HepG2 (cell line): ENCODE measurements at regions not wholly inside any gene's neighbourhood (a gene's known extent, or its start where the extent isn't known, plus 50 kb on each side); places are given as distances from the start of the nearest gene placed in this dataset.

Experiments used
- ATAC-seq: fragments of 200-7000 bp; cut with Tn5 transposase; 3 replicates; pipeline ENCODE4 v1.9.1; 2020; ENCODE audit warnings: mild to moderate bottlenecking, moderate library complexity
- BruUV-seq: library from RNA; stranded (reverse); fragments of 400-500 nt; replicated peaks from 2 replicates; lab custom pipeline; 2021; lab: Mats Ljungman, UMichigan
- CTCF ChIA-PET: fragments of 300-600 bp; formaldehyde crosslinking; extraction: SDS; loops from one replicate; lab custom pipeline; 2021; ENCODE audit warnings: low total read pairs, inconsistent platforms, low intra/inter-chr PET ratio; lab: Yijun Ruan, JAX
- POLR2A ChIA-PET: fragments of 350-600 bp; sonication (Branson Sonifier 250); formaldehyde crosslinking; loops from one replicate; lab custom pipeline; 2020; ENCODE audit warnings: antibody characterized with exemption, inconsistent platforms; lab: Yijun Ruan, JAX
- DNase-seq: peaks from one replicate; pipeline ENCODE4 v3.0.0-alpha.2; 2015; ENCODE audit warnings: low spot score
- FAIRE-seq: peaks from 3 replicates; lab custom pipeline; 2011; peaks lifted over from hg19 to GRCh38; lab: Jason Lieb, UNC
- H2AFZ ChIP-seq: one replicate; pipeline ENCODE4 v1.6.1; 2011; ENCODE audit warnings: low read length, inconsistent platforms
- H3K27ac ChIP-seq: fragments of 300-600 bp; 3 replicates; pipeline ENCODE4 v1.8.0; 2011; ENCODE audit warnings: mixed run types, mild to moderate bottlenecking, mixed read lengths, low read length, inconsistent platforms; ENCODE audit not compliant: insufficient read depth; ENCODE audit errors: extremely low read length
- H3K27me3 ChIP-seq, 2 experiments: fragments of 200-600 bp in 1 of 2; 2 replicates in 1 of 2; 3 replicates in 1 of 2; pipeline versions ENCODE4 v1.6.0 to v1.8.0; 2011; ENCODE audit warnings: low read length in 2 of 2, mild to moderate bottlenecking in 2 of 2, moderate library complexity in 2 of 2, inconsistent platforms in 1 of 2; ENCODE audit not compliant: insufficient read depth in 2 of 2, control insufficient read depth in 1 of 2
- H3K36me3 ChIP-seq, 2 experiments: fragments of 200-600 bp in 1 of 2; replicated peaks in 1 of 2; 2 replicates in 1 of 2; 3 replicates in 1 of 2; pipeline versions ENCODE4 v1.5.1 to v1.8.0; 2011; ENCODE audit warnings: low read length in 2 of 2, inconsistent platforms in 1 of 2; ENCODE audit not compliant: insufficient read depth in 2 of 2, control insufficient read depth in 1 of 2
- H3K4me1 ChIP-seq: 2 replicates; pipeline ENCODE4 v1.5.1; 2012; ENCODE audit warnings: low read length, inconsistent platforms; ENCODE audit not compliant: insufficient read depth
- H3K4me2 ChIP-seq: 2 replicates; pipeline ENCODE4 v1.6.0; 2011; ENCODE audit warnings: low read depth, low read length, inconsistent platforms
- H3K4me3 ChIP-seq, 3 experiments: fragments of 200-600 bp in 1 of 3; sonication (generic), shearing (Covaris generic) in 1 of 3; replicated peaks in 1 of 3; 2 replicates each; pipeline ENCODE4 v1.5.1; 2011 to 2016; ENCODE audit warnings: low read length in 3 of 3, inconsistent platforms in 2 of 3, low read depth in 2 of 3, mild to moderate bottlenecking in 2 of 3, control low read depth in 1 of 3, mixed read lengths in 1 of 3; ENCODE audit not compliant: insufficient read depth in 1 of 3
- H3K79me2 ChIP-seq: one replicate; pipeline ENCODE4 v1.6.1; 2011; ENCODE audit warnings: low read length, inconsistent platforms; ENCODE audit not compliant: insufficient read depth
- H3K9ac ChIP-seq: 2 replicates; pipeline ENCODE4 v1.6.0; 2011; ENCODE audit warnings: mild to moderate bottlenecking, low read depth, low read length, inconsistent platforms; ENCODE audit not compliant: insufficient read depth
- H3K9me3 ChIP-seq: 2 replicates; pipeline ENCODE4 v1.5.1; 2012; ENCODE audit warnings: mild to moderate bottlenecking, low read length
- H4K20me1 ChIP-seq: 2 replicates; pipeline ENCODE4 v1.6.0; 2011; ENCODE audit warnings: inconsistent platforms, mild to moderate bottlenecking, low read length, moderate library complexity; ENCODE audit not compliant: insufficient read depth
- AGO2 ChIP-seq: fragments of 200-400 bp; formaldehyde crosslinking; optimal IDR thresholded peaks from 2 replicates; pipeline ENCODE3; 2017; ENCODE audit warnings: mild to moderate bottlenecking, low read depth, low read length, moderate library complexity
- CEBPG ChIP-seq: IDR thresholded peaks from 2 replicates; pipeline ENCODE4 v1.6.1; 2016
- FOXO1 ChIP-seq: sonication (generic); formaldehyde crosslinking; IDR thresholded peaks from 2 replicates; pipeline ENCODE4 v1.4.0; 2020; ENCODE audit warnings: missing genetic modification reagents
- HOXA7 ChIP-seq: sonication (generic); formaldehyde crosslinking; IDR thresholded peaks from 2 replicates; pipeline ENCODE4 v1.8.1; 2022; ENCODE audit warnings: mild to moderate bottlenecking, missing genetic modification reagents, moderate library complexity
- MTA1 ChIP-seq: sonication (generic); formaldehyde crosslinking; IDR thresholded peaks from 2 replicates; pipeline ENCODE4 v1.4.0; 2020; ENCODE audit warnings: missing genetic modification reagents, mild to moderate bottlenecking, borderline replicate concordance
- NFE2L2 ChIP-seq: fragments of 150-350 bp; IDR thresholded peaks from 2 replicates; pipeline ENCODE4 v1.6.1; 2014; ENCODE audit warnings: low read length
- NKX3-1 ChIP-seq: sonication (generic); formaldehyde crosslinking; IDR thresholded peaks from 2 replicates; pipeline ENCODE4 v1.5.0; 2020; ENCODE audit warnings: missing genetic modification reagents
- SP2 ChIP-seq: sonication (generic); formaldehyde crosslinking; IDR thresholded peaks from 2 replicates; pipeline ENCODE4 v1.5.1; 2020; ENCODE audit warnings: mild to moderate bottlenecking, missing genetic modification reagents
- ZNF20 ChIP-seq: sonication (generic); formaldehyde crosslinking; IDR thresholded peaks from 2 replicates; pipeline ENCODE4 v1.4.0; 2020; ENCODE audit warnings: mild to moderate bottlenecking, moderate library complexity, missing genetic modification reagents
- ZNF3 ChIP-seq: IDR thresholded peaks from 2 replicates; pipeline ENCODE4 v1.7.0; 2017; ENCODE audit warnings: inconsistent platforms
- ZNF546 ChIP-seq: sonication (generic); formaldehyde crosslinking; conservative IDR thresholded peaks from 2 replicates; pipeline ENCODE4 v1.8.1; 2023; ENCODE audit warnings: mild to moderate bottlenecking, missing genetic modification reagents
- ZNF564 ChIP-seq: sonication (generic); formaldehyde crosslinking; IDR thresholded peaks from 2 replicates; pipeline ENCODE4 v1.8.1; 2023; ENCODE audit warnings: mild to moderate bottlenecking, missing genetic modification reagents
- ZNF576 ChIP-seq: sonication (generic); formaldehyde crosslinking; IDR thresholded peaks from 2 replicates; pipeline ENCODE4 v1.4.0; 2020; ENCODE audit warnings: mild to moderate bottlenecking, missing genetic modification reagents
- ZNF841 ChIP-seq: sonication (generic); formaldehyde crosslinking; IDR thresholded peaks from 2 replicates; pipeline ENCODE4 v1.8.1; 2023; ENCODE audit warnings: missing genetic modification reagents, borderline replicate concordance
- WGBS: methylation state at CpG from one replicate; pipeline ENCODE4 v1.1.6; 2017; ENCODE audit warnings: low lambda C conversion rate; 5-methylcytosine and 5-hydroxymethylcytosine counted together
- in situ Hi-C: cut with HindIII; loops from 2 replicates; pipeline ENCODE4 v1.10.0; 2017; ENCODE audit warnings: low pct_unique_long_range_greater_than_20kb; ENCODE audit not compliant: extremely low pct_ligation_motif_present
- intact Hi-C: fragments of 100-400 bp; cut with micrococcal nuclease; formaldehyde crosslinking; loops from one replicate; pipeline ENCODE4 v1.10.0; 2022; ENCODE audit not compliant: unreplicated experiment
- TF ChIP-seq, protein P1 (sequence below): sonication (generic); formaldehyde crosslinking; conservative IDR thresholded peaks from 2 replicates; pipeline ENCODE4 v1.8.0; 2022; ENCODE audit warnings: missing genetic modification reagents
- TF ChIP-seq, protein P2 (sequence below): sonication (generic); formaldehyde crosslinking; IDR thresholded peaks from 2 replicates; pipeline ENCODE4 v1.5.0; 2020; ENCODE audit warnings: missing genetic modification reagents

DNA sequence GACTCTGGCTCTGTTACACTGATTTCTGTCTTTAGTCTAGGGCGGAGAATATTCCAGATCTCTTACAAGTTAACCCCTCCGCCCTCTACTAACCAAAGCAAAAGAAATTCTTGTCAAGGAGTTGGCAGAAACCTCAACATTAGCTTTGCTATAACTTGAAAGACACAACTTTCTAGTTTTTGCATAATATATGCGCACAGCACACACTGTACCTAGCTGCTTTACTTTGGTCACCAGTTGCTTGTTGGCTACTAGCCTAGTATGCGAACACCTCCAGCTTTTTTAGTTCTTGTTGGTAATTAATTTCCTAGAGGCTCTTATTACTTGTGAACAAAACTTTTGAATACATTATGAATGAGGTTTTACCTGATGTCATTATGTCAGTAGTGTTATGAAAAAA is 348.8 kb upstream of the C2CD4B start:
- no peaks in the 10 kb centered on the region for H3K27me3 ChIP-seq
- FAIRE-seq, result no peak
- in situ Hi-C loops (no loop called here), intact Hi-C loops (no loop called here)
- no peaks in the 10 kb centered on the region for H3K36me3 ChIP-seq
- no peak overlapping the region for H3K27ac ChIP-seq
- no peak for TF ChIP-seq MTA1 (CRISPR knock-in tag)
- no peak for TF ChIP-seq ZNF546 (CRISPR knock-in tag)
- no peak for TF ChIP-seq AGO2
- H3K4me3 ChIP-seq, result no peak overlapping the region
- ATAC-seq, result no peak
- no TSS peak for BruUV-seq
- peaks cover 28% of the 10 kb centered on the region for H3K4me1 ChIP-seq
- no peaks in the 10 kb centered on the region for H4K20me1 ChIP-seq
- no peaks in the 10 kb centered on the region for H3K79me2 ChIP-seq
- H3K9me3 ChIP-seq, result no peaks in the 10 kb centered on the region
- H2AFZ ChIP-seq, result no peak overlapping the region
- WGBS, result 94% methylated on average over 4 of the region's 4 CpGs
- POLR2A ChIA-PET, result no interaction called here
- no peak overlapping the region for H3K9ac ChIP-seq
- H3K4me2 ChIP-seq, result no peak overlapping the region
- CTCF ChIA-PET, result no interaction called here
- DNase-seq, result no peak

DNA sequence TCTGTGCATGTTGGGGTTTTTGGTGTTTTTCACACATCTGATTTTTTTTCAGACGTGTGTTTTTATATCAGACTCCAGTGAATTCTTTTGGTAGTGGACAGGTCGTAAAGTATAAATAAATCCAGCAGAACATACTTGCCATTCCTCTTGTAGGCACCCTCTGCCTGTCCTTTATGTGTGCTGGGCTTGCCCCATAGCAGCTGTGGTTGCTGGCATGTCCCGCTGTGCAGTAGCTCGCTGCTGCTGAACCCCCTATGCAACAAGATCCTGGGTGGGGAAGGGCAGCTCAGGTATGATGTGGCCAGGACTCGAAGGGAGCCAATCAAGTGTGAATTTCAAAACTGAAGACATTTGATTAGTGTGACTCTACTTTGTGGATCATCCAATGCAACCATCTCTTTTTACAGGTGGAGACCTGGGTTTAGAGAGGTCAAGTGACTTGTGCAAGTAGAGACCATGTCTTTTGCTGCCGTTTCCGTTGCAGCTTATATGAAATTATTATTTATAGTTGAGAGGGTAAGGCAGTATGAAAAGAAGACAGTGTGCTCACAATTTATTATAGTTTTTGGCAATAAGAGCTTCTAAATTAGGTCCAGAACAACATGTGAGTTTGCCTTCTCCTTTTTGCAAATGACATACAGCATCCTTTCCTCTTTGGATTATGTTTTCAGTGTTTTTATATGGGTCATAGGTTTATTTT is 350.8 kb upstream of the C2CD4B start:
- Histone ChIP-seq H4K20me1 (no peaks in the 10 kb centered on the region), H3K4me1 (peaks cover 15% of the 10 kb centered on the region), H3K36me3 (no peaks in the 10 kb centered on the region), H3K27me3 (no peaks in the 10 kb centered on the region), H3K9me3 (no peaks in the 10 kb centered on the region), H2AFZ (no peak overlapping the region), H3K79me2 (no peaks in the 10 kb centered on the region), H3K4me2 (no peak overlapping the region), H3K4me3 (no peak overlapping the region), H3K9ac (no peak overlapping the region), H3K27ac (no peak overlapping the region)
- DNase-seq (no peak), ATAC-seq (no peak), FAIRE-seq (no peak)
- ChIA-PET CTCF (no interaction called here), POLR2A (no interaction called here)
- intact Hi-C loops (no loop called here), in situ Hi-C loops (no loop called here)
- no TSS peak for BruUV-seq
- TF ChIP-seq ZNF576 (CRISPR knock-in tag) (no peak), ZNF3 (CRISPR knock-in tag) (no peak), CEBPG (CRISPR knock-in tag) (no peak), NKX3-1 (CRISPR knock-in tag) (no peak), SP2 (CRISPR knock-in tag) (no peak), ZNF20 (CRISPR knock-in tag) (no peak), FOXO1 (no peak), ZNF564 (no peak), NFE2L2 (no peak), ZNF841 (CRISPR knock-in tag) (no peak), HOXA7 (no peak)
- TF ChIP-seq, protein P1, sequence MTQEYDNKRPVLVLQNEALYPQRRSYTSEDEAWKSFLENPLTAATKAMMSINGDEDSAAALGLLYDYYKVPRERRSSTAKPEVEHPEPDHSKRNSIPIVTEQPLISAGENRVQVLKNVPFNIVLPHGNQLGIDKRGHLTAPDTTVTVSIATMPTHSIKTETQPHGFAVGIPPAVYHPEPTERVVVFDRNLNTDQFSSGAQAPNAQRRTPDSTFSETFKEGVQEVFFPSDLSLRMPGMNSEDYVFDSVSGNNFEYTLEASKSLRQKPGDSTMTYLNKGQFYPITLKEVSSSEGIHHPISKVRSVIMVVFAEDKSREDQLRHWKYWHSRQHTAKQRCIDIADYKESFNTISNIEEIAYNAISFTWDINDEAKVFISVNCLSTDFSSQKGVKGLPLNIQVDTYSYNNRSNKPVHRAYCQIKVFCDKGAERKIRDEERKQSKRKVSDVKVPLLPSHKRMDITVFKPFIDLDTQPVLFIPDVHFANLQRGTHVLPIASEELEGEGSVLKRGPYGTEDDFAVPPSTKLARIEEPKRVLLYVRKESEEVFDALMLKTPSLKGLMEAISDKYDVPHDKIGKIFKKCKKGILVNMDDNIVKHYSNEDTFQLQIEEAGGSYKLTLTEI (CRISPR knock-in tag), result no peak
- TF ChIP-seq, protein P2, sequence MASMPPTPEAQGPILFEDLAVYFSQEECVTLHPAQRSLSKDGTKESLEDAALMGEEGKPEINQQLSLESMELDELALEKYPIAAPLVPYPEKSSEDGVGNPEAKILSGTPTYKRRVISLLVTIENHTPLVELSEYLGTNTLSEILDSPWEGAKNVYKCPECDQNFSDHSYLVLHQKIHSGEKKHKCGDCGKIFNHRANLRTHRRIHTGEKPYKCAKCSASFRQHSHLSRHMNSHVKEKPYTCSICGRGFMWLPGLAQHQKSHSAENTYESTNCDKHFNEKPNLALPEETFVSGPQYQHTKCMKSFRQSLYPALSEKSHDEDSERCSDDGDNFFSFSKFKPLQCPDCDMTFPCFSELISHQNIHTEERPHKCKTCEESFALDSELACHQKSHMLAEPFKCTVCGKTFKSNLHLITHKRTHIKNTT (CRISPR knock-in tag), result no peak
- 80% methylated on average over 7 of the region's 7 CpGs for WGBS
